Stimulated activated memory B cell treated with anti-CD40 and anti-IgM and Interleukin-4, amounts not matched to agents 10 μg/mL and 1 μg/mL and 100 μg/mL, for 72 hours (primary cell): ENCODE measurements at regions not wholly inside any gene's neighbourhood (a gene's known extent, or its start where the extent isn't known, plus 50 kb on each side); places are given as distances from the start of the nearest gene placed in this dataset.
A peak's percentile ranks its signal among the peaks of the same experiment; 100 is the strongest.
"Not testable (repeated sequence)": the region's sequence is repeated elsewhere in the genome, so short reads cannot be mapped to it uniquely, and the experiment has no call there.

ENCODE experiments used
- ATAC-seq: fragments of 150-1000 bp; cut with Tn5 transposase; 2 replicates; pipeline ENCODE4 v1.10.0; 2021
- H3K27ac Mint-ChIP-seq: one replicate; pipeline ENCODE4 v1.8.0; 2022; ENCODE audit warnings: mild to moderate bottlenecking, mixed read lengths
- H3K27me3 Mint-ChIP-seq: one replicate; pipeline ENCODE4 v1.8.0; 2022; ENCODE audit warnings: mixed read lengths
- H3K36me3 Mint-ChIP-seq: one replicate; pipeline ENCODE4 v1.8.0; 2022; ENCODE audit warnings: mixed read lengths
- H3K4me1 Mint-ChIP-seq: one replicate; pipeline ENCODE4 v1.8.0; 2022; ENCODE audit warnings: mixed read lengths
- H3K4me3 Mint-ChIP-seq: one replicate; pipeline ENCODE4 v1.8.0; 2022; ENCODE audit warnings: mild to moderate bottlenecking, moderate library complexity, mixed read lengths
- H3K9me3 Mint-ChIP-seq: one replicate; pipeline ENCODE4 v1.8.0; 2022; ENCODE audit warnings: mixed read lengths

GRCh38 chr2:131681611-131682121 lies 154.0 kb downstream of the CCDC74A start:
- H3K27ac Mint-ChIP-seq, result peak overlapping the region; percentile 92
- peaks cover 15% of the 10 kb centered on the region for H3K36me3 Mint-ChIP-seq
- ATAC-seq, result peak; percentile 42
- H3K4me1 Mint-ChIP-seq, result peaks cover 37% of the 10 kb centered on the region
- not testable (repeated sequence) for H3K27me3 Mint-ChIP-seq, H3K9me3 Mint-ChIP-seq
- H3K4me3 Mint-ChIP-seq, result peak overlapping the region; percentile 91

- peak; percentile 99 for ATAC-seq
- peaks cover 37% of the 10 kb centered on the region for H3K4me1 Mint-ChIP-seq
- H3K4me3 Mint-ChIP-seq, result peak overlapping the region; percentile 91
- H3K27me3 Mint-ChIP-seq, result no peaks in the 10 kb centered on the region
- peak overlapping the region; percentile 92 for H3K27ac Mint-ChIP-seq
- no peaks in the 10 kb centered on the region for H3K9me3 Mint-ChIP-seq
- peaks cover 21% of the 10 kb centered on the region for H3K36me3 Mint-ChIP-seq
Observed at GRCh38 chr2:131682122-131682944, 154.6 kb downstream of the CCDC74A start.

- not testable (repeated sequence) for H3K27me3 Mint-ChIP-seq, H3K9me3 Mint-ChIP-seq
- H3K4me3 Mint-ChIP-seq, result peak overlapping the region; percentile 91
- peak; percentile 75 for ATAC-seq
- H3K4me1 Mint-ChIP-seq, result peaks cover 37% of the 10 kb centered on the region
- peaks cover 27% of the 10 kb centered on the region for H3K36me3 Mint-ChIP-seq
- peak overlapping the region; percentile 92 for H3K27ac Mint-ChIP-seq
Observed at GRCh38 chr2:131682945-131683330, 155.2 kb downstream of the CCDC74A start.

GRCh38 chr2:131684631-131685316 lies 157.1 kb downstream of the CCDC74A start:
- not testable (repeated sequence) for H3K9me3 Mint-ChIP-seq, H3K27me3 Mint-ChIP-seq, H3K4me3 Mint-ChIP-seq, H3K27ac Mint-ChIP-seq, ATAC-seq
- peaks cover 43% of the 10 kb centered on the region for H3K36me3 Mint-ChIP-seq
- H3K4me1 Mint-ChIP-seq, result peaks cover 37% of the 10 kb centered on the region

- not testable (repeated sequence) for H3K4me3 Mint-ChIP-seq, H3K27me3 Mint-ChIP-seq, ATAC-seq, H3K9me3 Mint-ChIP-seq, H3K27ac Mint-ChIP-seq
- H3K36me3 Mint-ChIP-seq, result peaks cover 58% of the 10 kb centered on the region
- H3K4me1 Mint-ChIP-seq, result peaks cover 29% of the 10 kb centered on the region
Observed at GRCh38 chr2:131686164-131686893, 158.6 kb downstream of the CCDC74A start.

GRCh38 chr2:131686894-131687238 lies 159.2 kb downstream of the CCDC74A start:
- H3K27ac Mint-ChIP-seq, ATAC-seq, H3K9me3 Mint-ChIP-seq, H3K4me3 Mint-ChIP-seq, H3K27me3 Mint-ChIP-seq: not testable (repeated sequence)
- peaks cover 64% of the 10 kb centered on the region for H3K36me3 Mint-ChIP-seq
- peaks cover 26% of the 10 kb centered on the region for H3K4me1 Mint-ChIP-seq

GRCh38 chr2:131689066-131689465 lies 161.4 kb downstream of the CCDC74A start:
- not testable (repeated sequence) for H3K27me3 Mint-ChIP-seq, H3K9me3 Mint-ChIP-seq, H3K27ac Mint-ChIP-seq, H3K4me3 Mint-ChIP-seq, ATAC-seq
- H3K4me1 Mint-ChIP-seq, result peaks cover 14% of the 10 kb centered on the region
- H3K36me3 Mint-ChIP-seq, result peaks cover 77% of the 10 kb centered on the region

- not testable (repeated sequence) for H3K27ac Mint-ChIP-seq, H3K4me3 Mint-ChIP-seq, ATAC-seq, H3K36me3 Mint-ChIP-seq, H3K27me3 Mint-ChIP-seq, H3K9me3 Mint-ChIP-seq, H3K4me1 Mint-ChIP-seq
Observed at GRCh38 chr2:131711268-131711667, 183.6 kb downstream of the CCDC74A start.

- H3K9me3 Mint-ChIP-seq, H3K27ac Mint-ChIP-seq, H3K4me1 Mint-ChIP-seq, ATAC-seq, H3K4me3 Mint-ChIP-seq, H3K27me3 Mint-ChIP-seq: not testable (repeated sequence)
- peaks cover 46% of the 10 kb centered on the region for H3K36me3 Mint-ChIP-seq
Observed at GRCh38 chr2:131717907-131718306, 190.2 kb downstream of the CCDC74A start.

GRCh38 chr2:131721163-131721562 lies 193.5 kb downstream of the CCDC74A start:
- H3K27me3 Mint-ChIP-seq, ATAC-seq, H3K4me1 Mint-ChIP-seq, H3K9me3 Mint-ChIP-seq, H3K27ac Mint-ChIP-seq, H3K4me3 Mint-ChIP-seq: not testable (repeated sequence)
- H3K36me3 Mint-ChIP-seq, result peaks cover 52% of the 10 kb centered on the region

GRCh38 chr2:131722256-131722655 lies 194.6 kb downstream of the CCDC74A start:
- not testable (repeated sequence) for H3K4me3 Mint-ChIP-seq, H3K4me1 Mint-ChIP-seq, H3K27ac Mint-ChIP-seq

GRCh38 chr2:131724019-131724418 lies 196.3 kb downstream of the CCDC74A start:
- H3K4me1 Mint-ChIP-seq, result no peaks in the 10 kb centered on the region
- no peaks in the 10 kb centered on the region for H3K27me3 Mint-ChIP-seq
- H3K9me3 Mint-ChIP-seq, result no peaks in the 10 kb centered on the region
- peaks cover 33% of the 10 kb centered on the region for H3K36me3 Mint-ChIP-seq
- no peak for ATAC-seq
- no peak overlapping the region for H3K27ac Mint-ChIP-seq
- H3K4me3 Mint-ChIP-seq, result no peak overlapping the region

More at GRCh38 chr2:131722256-131722655, 194.6 kb downstream of the CCDC74A start:
- H3K9me3 Mint-ChIP-seq, ATAC-seq, H3K27me3 Mint-ChIP-seq: not testable (repeated sequence)
- peaks cover 47% of the 10 kb centered on the region for H3K36me3 Mint-ChIP-seq

- H3K9me3 Mint-ChIP-seq, H3K27me3 Mint-ChIP-seq, ATAC-seq, H3K4me3 Mint-ChIP-seq, H3K27ac Mint-ChIP-seq, H3K4me1 Mint-ChIP-seq, H3K36me3 Mint-ChIP-seq: not testable (repeated sequence)
Observed at GRCh38 chr2:131728451-131728850, 200.8 kb downstream of the CCDC74A start.

- not testable (repeated sequence) for H3K36me3 Mint-ChIP-seq, H3K9me3 Mint-ChIP-seq, ATAC-seq, H3K4me3 Mint-ChIP-seq, H3K4me1 Mint-ChIP-seq, H3K27me3 Mint-ChIP-seq, H3K27ac Mint-ChIP-seq
Observed at GRCh38 chr2:131733530-131733929, 205.8 kb downstream of the CCDC74A start.

- not testable (repeated sequence) for H3K4me3 Mint-ChIP-seq, H3K9me3 Mint-ChIP-seq, H3K4me1 Mint-ChIP-seq, H3K27me3 Mint-ChIP-seq, ATAC-seq, H3K36me3 Mint-ChIP-seq, H3K27ac Mint-ChIP-seq
Observed at GRCh38 chr2:131736406-131736805, 208.7 kb downstream of the CCDC74A start.
